HEK293 (cell line): ENCODE measurements at regions not wholly inside any gene's neighbourhood (a gene's known extent, or its start where the extent isn't known, plus 50 kb on each side); places are given as distances from the start of the nearest gene placed in this dataset.

Experiments used
- CTCF ChIP-seq: fragments of 450-650 bp; formaldehyde crosslinking; IDR thresholded peaks from 2 replicates; pipeline ENCODE4 v1.5.1; 2016; ENCODE audit warnings: missing biosample characterization, missing genetic modification characterization
- ZNF777 ChIP-seq: fragments of 450-650 bp; formaldehyde crosslinking; IDR thresholded peaks from 2 replicates; pipeline ENCODE4 v1.5.1; 2017; ENCODE audit warnings: missing biosample characterization, missing genetic modification characterization, borderline replicate concordance

GRCh38 chr5:25255128-25255527 is 610.4 kb upstream of the CDH10 start:
- TF ChIP-seq ZNF777 (tag by site-specific recombination) (no peak), CTCF (tag by site-specific recombination) (no peak)
